Middle frontal gyrus (tissue), 1 donor: ENCODE measurements at regions not wholly inside any gene's neighbourhood (a gene's known extent, or its start where the extent isn't known, plus 50 kb on each side); places are given as distances from the start of the nearest gene placed in this dataset.

Source experiments
- DNase-seq: peaks from one replicate; pipeline ENCODE4 v3.0.0-alpha.2; 2015; ENCODE audit warnings: low spot score; ENCODE audit errors: extremely low spot score

- DNase-seq = no peak
Observed at GRCh38 chr15:38647683-38648082, 83.1 kb upstream of the RASGRP1 start.

- no peak for DNase-seq
Observed at GRCh38 chr15:38648121-38648843, 83.7 kb upstream of the RASGRP1 start.

- no peak for DNase-seq
Observed at GRCh38 chr15:38650384-38650783, 85.8 kb upstream of the RASGRP1 start.

GRCh38 chr15:38650936-38651327, 86.3 kb upstream of the RASGRP1 start:
- no peak for DNase-seq

DNA sequence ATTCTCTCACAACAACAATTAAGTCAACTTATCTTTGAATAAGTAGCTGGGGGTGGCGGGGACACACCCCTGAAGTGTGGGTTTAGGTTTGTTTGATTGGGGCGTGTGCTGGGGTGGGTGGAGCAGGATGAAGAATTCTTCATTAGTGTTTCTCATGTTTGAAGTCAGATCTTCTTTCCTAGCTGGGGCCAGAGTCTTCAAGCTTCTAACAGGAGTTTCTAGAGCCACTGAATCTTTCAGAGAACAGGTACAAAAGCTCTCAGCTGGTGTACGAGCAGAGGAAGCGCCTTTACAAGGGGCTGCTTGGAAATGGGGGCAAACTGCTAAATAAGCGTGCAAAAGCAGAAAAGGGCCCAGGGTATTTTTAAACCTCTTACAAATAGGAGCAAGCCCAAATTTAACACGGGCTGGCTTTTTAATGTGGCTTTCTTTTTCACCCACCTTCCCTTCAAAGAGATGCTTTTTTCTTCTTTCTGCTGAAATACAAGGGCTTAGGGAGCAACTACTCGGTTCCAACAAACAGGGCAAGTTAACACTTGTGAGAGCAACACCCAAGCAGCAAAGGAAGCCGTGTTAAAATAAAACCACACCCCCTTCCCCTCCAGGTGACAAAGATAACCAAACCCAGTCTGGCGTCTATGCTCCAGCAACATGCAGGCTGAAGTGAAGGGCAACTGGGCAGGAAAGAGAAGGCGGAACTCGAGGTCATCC, 86.9 kb upstream of the RASGRP1 start:
- DNase-seq = no peak

GRCh38 chr15:38652183-38652794, 87.7 kb upstream of the RASGRP1 start:
- DNase-seq = no peak

GRCh38 chr15:38652998-38653397, 88.4 kb upstream of the RASGRP1 start:
- DNase-seq = no peak

DNA sequence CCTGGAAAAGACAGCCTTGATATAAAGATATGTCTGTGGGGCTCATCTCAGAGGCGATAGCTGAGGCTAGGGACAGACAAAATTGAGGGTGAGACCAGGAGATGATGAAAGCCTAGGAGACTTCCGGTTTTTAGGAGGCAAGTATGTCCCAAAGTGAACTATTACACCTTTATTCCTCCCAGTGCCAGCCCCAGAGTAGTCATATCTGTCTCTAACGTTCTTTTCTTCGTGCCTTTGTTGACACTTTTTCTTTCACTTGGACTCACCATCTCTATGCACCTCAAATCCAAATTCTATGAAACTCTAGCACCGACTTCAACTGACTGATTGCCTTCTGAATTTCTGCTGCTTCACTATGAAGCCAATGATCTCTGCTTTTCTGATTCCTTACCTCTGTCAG, 93.8 kb upstream of the RASGRP1 start:
- no peak for DNase-seq

DNA sequence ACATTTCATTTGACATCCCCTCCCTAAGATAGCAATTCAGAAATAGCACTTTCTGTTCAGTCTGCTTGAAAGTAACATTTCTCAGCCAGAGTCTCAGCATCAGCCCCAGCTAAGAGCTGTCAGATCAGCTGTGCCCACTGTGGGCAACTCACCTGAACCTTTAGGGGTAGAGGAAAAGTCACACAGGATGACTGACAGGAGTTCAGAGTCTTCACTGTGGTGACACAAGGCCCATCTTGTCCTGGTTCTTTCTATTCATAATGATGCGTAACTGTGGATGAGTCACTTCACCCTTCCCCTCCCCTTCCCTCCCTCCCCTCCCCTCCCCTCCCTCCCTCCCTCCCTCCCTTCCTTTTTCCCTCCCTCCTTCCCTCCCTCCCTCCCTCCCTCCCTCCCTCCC, 96.1 kb upstream of the RASGRP1 start:
- DNase-seq = no peak

GRCh38 chr15:38662033-38662802, 97.6 kb upstream of the RASGRP1 start:
- no peak for DNase-seq

DNA sequence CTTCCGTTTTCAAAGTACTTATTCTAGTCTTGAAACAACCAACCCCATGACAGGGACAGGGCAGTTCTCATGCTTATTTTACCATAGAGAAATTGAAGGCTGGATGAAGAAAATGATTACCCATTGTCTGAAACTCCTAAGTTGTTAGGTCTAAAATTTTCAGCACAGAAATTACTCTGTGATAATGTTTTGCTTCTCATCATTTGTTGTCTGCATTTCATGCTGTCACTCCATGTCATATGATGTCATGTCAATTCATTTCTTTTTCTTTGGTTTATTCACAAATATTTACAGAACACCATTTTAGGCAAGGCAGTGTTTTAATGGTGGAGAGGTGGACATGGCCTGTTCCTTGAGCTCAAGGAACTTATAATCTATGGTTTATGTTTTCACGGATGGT, 98.2 kb upstream of the RASGRP1 start:
- no peak for DNase-seq

- no peak for DNase-seq
Observed at GRCh38 chr15:38665586-38666305, 101.1 kb upstream of the RASGRP1 start.

GRCh38 chr15:38666865-38667510, 102.4 kb upstream of the RASGRP1 start:
- no peak for DNase-seq

- no peak for DNase-seq
Observed at GRCh38 chr15:38667890-38668850, 103.6 kb upstream of the RASGRP1 start.

- no peak for DNase-seq
Observed at GRCh38 chr15:38668898-38669391, 104.3 kb upstream of the RASGRP1 start.

- DNase-seq = no peak
Observed at GRCh38 chr15:38670128-38671005, 105.8 kb upstream of the RASGRP1 start.

DNA sequence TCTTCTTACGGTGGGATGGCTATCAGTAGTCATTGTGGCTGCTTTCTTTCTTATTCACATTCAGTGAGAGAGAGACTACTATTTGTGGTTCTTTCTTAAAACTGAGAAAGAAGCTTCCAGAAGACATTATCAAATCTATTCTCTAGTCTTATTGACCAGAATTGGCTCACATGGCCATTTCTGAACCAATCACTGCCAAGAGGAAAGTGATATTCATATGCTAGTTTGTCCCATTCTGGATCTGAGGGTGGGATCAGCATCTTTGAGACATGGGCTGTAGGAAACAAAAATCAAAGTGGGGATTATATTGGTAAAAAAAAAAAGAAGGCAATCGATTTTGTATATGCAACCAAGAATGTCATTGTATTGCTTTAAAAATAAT, 106.4 kb upstream of the RASGRP1 start:
- no peak for DNase-seq

GRCh38 chr15:38671675-38672254, 107.2 kb upstream of the RASGRP1 start:
- DNase-seq = no peak
